GM12875 (cell line): ENCODE measurements at regions not wholly inside any gene's neighbourhood (a gene's known extent, or its start where the extent isn't known, plus 50 kb on each side); places are given as distances from the start of the nearest gene placed in this dataset.

Experiments used
- H3K4me3 ChIP-seq: one replicate; pipeline ENCODE4 v1.5.1; 2011; ENCODE audit warnings: low read depth, low read length, control low read depth
- CTCF ChIP-seq: IDR thresholded peaks from 2 replicates; pipeline ENCODE4 v1.5.1; 2011; ENCODE audit warnings: low read depth, mild to moderate bottlenecking, control low read depth, inconsistent platforms, low read length, moderate library complexity, borderline replicate concordance; ENCODE audit not compliant: insufficient read depth

- H3K4me3 ChIP-seq = no peak overlapping the region
- no peak for TF ChIP-seq CTCF
Observed at GRCh38 chr1:22204989-22205913, 62.4 kb upstream of the WNT4 start.

GRCh38 chr1:22206551-22207125, 63.7 kb upstream of the WNT4 start:
- no peak for TF ChIP-seq CTCF
- H3K4me3 ChIP-seq = no peak overlapping the region

- H3K4me3 ChIP-seq = no peak overlapping the region
- no peak for TF ChIP-seq CTCF
Observed at GRCh38 chr1:22207511-22208267, 64.8 kb upstream of the WNT4 start.

- peak; percentile 32; the same call in 1 of the 2 replicates for TF ChIP-seq CTCF
- H3K4me3 ChIP-seq = no peak overlapping the region
Observed at GRCh38 chr1:22208268-22208972, 65.5 kb upstream of the WNT4 start.

- no peak overlapping the region for H3K4me3 ChIP-seq
- no peak for TF ChIP-seq CTCF
Observed at GRCh38 chr1:22208973-22209378, 66.1 kb upstream of the WNT4 start.

GRCh38 chr1:22210176-22210575, 67.3 kb upstream of the WNT4 start:
- no peak for TF ChIP-seq CTCF
- H3K4me3 ChIP-seq = no peak overlapping the region
